WTC11 (cell line): ENCODE measurements at regions not wholly inside any gene's neighbourhood (a gene's known extent, or its start where the extent isn't known, plus 50 kb on each side); places are given as distances from the start of the nearest gene placed in this dataset.

Experiments used
- FOXJ3 ChIP-seq: sonication (generic); formaldehyde crosslinking; IDR thresholded peaks from 2 replicates; pipeline ENCODE4 v1.9.0; 2021; ENCODE audit warnings: missing genetic modification reagents, mild to moderate bottlenecking, borderline replicate concordance
- JUN ChIP-seq: sonication (generic); formaldehyde crosslinking; IDR thresholded peaks from 2 replicates; pipeline ENCODE4 v1.8.0; 2023; ENCODE audit warnings: mild to moderate bottlenecking, missing genetic modification reagents
- NR1H2 ChIP-seq: sonication (generic); formaldehyde crosslinking; IDR thresholded peaks from 2 replicates; pipeline ENCODE4 v1.9.0; 2021; ENCODE audit warnings: mild to moderate bottlenecking, moderate library complexity, missing genetic modification reagents
- NR2C2 ChIP-seq: sonication (generic); formaldehyde crosslinking; IDR thresholded peaks from 2 replicates; pipeline ENCODE4 v1.8.0; 2022; ENCODE audit warnings: mild to moderate bottlenecking, missing genetic modification reagents
- TEAD4 ChIP-seq: sonication (generic); formaldehyde crosslinking; IDR thresholded peaks from 2 replicates; pipeline ENCODE4 v1.8.0; 2022; ENCODE audit warnings: mild to moderate bottlenecking, missing genetic modification reagents
- ZBTB21 ChIP-seq: sonication (generic); formaldehyde crosslinking; IDR thresholded peaks from 2 replicates; pipeline ENCODE4 v1.8.1; 2023; ENCODE audit warnings: mild to moderate bottlenecking, missing genetic modification reagents, borderline replicate concordance
- ZNF317 ChIP-seq: sonication (generic); formaldehyde crosslinking; IDR thresholded peaks from 2 replicates; pipeline ENCODE4 v1.8.1; 2023; ENCODE audit warnings: low read depth, mild to moderate bottlenecking, moderate library complexity, missing genetic modification reagents, borderline replicate concordance
- ZNF425 ChIP-seq: fragments of 250-450 bp; sonication (Bioruptor Pico); conservative IDR thresholded peaks from 2 replicates; pipeline ENCODE4 v1.9.0; 2021; ENCODE audit warnings: mild to moderate bottlenecking
- TF ChIP-seq, protein P1 (sequence below): sonication (generic); formaldehyde crosslinking; IDR thresholded peaks from 2 replicates; pipeline ENCODE4 v1.8.1; 2022; ENCODE audit warnings: mild to moderate bottlenecking, missing genetic modification reagents, moderate library complexity, borderline replicate concordance
- TF ChIP-seq, protein P2 (sequence below): fragments of 200-600 bp; IDR thresholded peaks from 2 replicates; pipeline ENCODE4 v1.8.0; 2022; ENCODE audit warnings: antibody characterized with exemption
- TF ChIP-seq, protein P3 (sequence below): fragments of 250-450 bp; sonication (Bioruptor Pico); IDR thresholded peaks from 2 replicates; pipeline ENCODE4 v1.8.0; 2021; ENCODE audit warnings: mild to moderate bottlenecking

- TF ChIP-seq JUN: no peak
- TF ChIP-seq NR1H2 (CRISPR knock-in tag): no peak
- TF ChIP-seq FOXJ3 (CRISPR knock-in tag): no peak
- TF ChIP-seq, protein P1, sequence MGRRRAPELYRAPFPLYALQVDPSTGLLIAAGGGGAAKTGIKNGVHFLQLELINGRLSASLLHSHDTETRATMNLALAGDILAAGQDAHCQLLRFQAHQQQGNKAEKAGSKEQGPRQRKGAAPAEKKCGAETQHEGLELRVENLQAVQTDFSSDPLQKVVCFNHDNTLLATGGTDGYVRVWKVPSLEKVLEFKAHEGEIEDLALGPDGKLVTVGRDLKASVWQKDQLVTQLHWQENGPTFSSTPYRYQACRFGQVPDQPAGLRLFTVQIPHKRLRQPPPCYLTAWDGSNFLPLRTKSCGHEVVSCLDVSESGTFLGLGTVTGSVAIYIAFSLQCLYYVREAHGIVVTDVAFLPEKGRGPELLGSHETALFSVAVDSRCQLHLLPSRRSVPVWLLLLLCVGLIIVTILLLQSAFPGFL (CRISPR knock-in tag): no peak
- no peak for TF ChIP-seq ZBTB21 (CRISPR knock-in tag)
- TF ChIP-seq, protein P2, sequence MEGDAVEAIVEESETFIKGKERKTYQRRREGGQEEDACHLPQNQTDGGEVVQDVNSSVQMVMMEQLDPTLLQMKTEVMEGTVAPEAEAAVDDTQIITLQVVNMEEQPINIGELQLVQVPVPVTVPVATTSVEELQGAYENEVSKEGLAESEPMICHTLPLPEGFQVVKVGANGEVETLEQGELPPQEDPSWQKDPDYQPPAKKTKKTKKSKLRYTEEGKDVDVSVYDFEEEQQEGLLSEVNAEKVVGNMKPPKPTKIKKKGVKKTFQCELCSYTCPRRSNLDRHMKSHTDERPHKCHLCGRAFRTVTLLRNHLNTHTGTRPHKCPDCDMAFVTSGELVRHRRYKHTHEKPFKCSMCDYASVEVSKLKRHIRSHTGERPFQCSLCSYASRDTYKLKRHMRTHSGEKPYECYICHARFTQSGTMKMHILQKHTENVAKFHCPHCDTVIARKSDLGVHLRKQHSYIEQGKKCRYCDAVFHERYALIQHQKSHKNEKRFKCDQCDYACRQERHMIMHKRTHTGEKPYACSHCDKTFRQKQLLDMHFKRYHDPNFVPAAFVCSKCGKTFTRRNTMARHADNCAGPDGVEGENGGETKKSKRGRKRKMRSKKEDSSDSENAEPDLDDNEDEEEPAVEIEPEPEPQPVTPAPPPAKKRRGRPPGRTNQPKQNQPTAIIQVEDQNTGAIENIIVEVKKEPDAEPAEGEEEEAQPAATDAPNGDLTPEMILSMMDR: no peak
- no peak for TF ChIP-seq ZNF317 (CRISPR knock-in tag)
- TF ChIP-seq, protein P3, sequence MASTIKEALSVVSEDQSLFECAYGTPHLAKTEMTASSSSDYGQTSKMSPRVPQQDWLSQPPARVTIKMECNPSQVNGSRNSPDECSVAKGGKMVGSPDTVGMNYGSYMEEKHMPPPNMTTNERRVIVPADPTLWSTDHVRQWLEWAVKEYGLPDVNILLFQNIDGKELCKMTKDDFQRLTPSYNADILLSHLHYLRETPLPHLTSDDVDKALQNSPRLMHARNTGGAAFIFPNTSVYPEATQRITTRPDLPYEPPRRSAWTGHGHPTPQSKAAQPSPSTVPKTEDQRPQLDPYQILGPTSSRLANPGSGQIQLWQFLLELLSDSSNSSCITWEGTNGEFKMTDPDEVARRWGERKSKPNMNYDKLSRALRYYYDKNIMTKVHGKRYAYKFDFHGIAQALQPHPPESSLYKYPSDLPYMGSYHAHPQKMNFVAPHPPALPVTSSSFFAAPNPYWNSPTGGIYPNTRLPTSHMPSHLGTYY: no peak
- no peak for TF ChIP-seq NR2C2 (CRISPR knock-in tag)
- no peak for TF ChIP-seq ZNF425 (CRISPR knock-in tag)
- TF ChIP-seq TEAD4: no peak
Measured at GRCh38 chr5:135188233-135188914, 154.3 kb upstream of the PITX1 start.
